ENCODE measurements at regions not wholly inside any gene's neighbourhood (a gene's known extent, or its start where the extent isn't known, plus 50 kb on each side); places are given as distances from the start of the nearest gene placed in this dataset.

DNA sequence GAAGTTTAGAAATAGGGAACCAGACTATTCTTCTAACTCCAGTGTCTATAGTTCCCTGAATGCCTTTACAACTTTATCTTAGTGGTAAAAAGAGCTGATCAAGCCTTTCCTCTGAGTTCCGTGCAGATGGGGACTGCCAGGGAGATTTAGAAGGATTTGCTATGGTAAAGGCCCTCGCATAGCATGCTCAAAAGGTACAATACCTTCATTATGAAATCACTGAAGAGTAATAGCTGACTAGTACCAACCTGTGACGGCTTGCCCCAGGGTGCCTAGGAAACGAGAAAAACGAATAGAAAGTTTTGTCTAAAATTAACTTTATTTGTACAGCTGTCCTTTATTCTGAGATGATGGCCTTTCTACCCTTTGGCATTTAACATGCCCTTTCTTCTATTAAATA, 150.1 kb upstream of the ARHGAP42 start:
- no peak for DNase-seq

DNA sequence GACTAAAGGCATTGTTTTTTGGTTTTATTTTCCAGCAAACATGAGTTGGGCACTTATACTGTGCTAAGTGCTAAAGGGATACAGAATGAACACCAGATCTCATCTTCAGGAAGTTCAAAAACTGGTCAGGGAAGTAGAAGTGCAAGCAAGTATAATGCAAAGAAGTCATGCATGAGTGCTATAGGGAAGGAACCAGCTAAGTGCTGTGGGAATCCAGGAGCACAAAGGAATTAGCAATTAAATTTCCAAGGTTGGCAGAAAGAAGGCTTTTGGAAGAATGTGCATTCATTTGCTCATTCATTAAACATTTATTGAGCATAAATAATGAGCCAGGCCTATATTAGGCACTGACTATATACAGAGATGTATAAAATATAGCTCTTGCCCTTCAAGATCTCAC, 143.7 kb upstream of the ARHGAP42 start:
- DNase-seq, result no peak

DNA sequence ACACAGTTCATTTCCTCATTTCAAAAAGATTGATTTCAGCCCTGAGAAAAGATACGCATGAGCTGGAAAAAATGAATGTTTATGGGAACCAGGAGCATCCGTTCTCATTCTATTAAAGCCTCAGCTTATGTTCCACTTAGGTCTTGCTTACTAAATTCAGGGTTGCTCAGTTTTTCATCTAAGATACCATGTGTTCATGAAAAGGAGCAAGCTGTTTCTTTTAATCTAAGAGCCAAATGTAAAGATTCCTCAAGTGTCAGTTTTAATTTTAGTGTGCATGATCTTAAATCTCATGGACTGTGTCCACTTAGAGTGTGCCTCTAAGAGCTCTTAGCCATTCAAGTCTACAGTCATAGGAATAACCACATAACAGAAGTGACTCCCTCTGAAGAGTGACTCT, 141.5 kb upstream of the ARHGAP42 start:
- no peak for DNase-seq

DNA sequence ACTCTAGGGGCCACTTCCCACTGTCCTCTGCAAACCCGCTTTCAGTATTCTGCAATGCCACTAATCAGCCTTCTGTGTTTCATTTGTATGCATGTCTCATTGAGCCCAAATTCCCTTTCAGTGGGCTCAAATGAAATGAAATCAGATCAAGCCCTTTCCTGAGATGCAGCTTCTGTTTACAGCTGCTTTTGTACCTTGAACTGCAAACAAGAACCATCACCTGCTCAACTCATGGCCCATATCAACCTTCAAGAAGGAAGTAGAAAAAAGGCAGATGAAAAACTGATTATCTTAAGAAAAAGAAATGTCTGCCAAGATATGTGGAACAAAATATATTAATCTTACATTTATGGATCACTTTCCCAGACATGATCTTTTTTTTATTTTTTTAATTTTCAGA, 141.1 kb upstream of the ARHGAP42 start:
- no peak for DNase-seq

DNA sequence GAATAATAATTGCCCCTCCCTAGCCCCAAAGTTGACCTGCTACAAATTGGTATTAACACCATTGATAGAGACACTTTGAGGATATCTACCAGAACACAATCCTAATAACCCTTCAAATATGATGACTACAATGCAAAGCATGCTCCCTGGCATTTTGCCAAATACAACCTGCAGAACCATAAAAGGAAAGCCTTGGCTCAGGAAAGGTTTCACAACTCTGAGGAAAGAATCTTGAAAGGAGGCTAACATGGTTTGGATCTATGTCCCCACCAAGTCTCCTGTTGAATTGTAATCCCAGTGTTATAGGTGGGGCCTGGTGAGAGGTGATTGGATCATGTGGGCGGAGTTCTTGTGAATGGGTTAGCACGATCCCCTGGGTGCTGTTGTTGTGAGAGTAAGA, 140.4 kb upstream of the ARHGAP42 start:
- peak; percentile 77 for DNase-seq

DNA sequence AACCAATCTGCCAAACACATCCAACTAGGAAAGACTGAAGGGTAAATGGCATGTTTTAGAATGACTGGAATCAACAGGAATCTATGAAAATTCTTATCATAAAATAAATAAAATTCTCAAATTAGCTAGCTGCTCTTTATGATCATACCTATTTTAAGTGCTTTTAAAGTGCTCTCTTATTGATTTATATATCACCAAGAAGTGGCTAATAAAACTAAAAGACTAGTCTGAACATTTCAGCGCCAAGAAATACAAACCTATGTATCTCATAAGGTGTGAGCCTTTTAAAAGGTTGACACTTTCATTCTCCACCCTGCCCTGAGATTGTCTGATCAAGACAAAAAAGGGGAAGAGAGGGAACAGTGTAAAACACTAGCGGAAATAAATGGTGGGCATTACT, 136.8 kb upstream of the ARHGAP42 start:
- DNase-seq, result no peak

DNA sequence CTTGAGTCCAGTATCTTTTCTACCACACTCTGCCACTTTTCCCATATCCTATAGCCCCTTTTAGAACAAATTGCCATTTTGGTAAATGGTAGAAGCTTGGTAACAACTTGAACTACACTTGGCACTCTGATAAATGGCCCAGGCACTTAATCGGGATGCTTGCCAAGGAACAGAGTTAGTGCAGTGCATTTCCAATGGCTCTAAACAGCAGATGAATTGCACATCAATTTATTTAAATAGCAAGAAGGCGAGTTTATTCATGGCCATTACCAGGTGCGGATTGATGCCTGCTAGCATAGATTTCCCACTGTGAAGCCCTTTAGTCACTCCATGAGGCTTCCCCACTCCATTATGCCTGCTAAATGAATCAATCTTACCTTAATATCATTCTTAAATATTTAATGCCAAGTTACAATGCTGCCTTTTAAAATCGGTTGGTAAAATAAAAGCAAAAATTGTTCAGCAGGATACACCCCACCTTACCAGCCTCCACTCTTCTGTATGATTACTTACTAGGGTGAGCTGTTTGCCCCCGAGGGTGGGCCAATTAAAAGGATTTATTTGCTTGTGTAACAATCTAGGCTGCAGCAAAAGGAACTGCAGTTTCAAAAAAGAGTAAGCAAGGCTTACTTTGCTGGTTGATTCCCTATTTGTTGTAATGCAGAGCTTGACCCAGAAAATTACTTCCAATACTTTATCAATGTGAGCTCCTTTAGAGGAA, 136.0 kb upstream of the ARHGAP42 start:
- DNase-seq, result no peak

DNA sequence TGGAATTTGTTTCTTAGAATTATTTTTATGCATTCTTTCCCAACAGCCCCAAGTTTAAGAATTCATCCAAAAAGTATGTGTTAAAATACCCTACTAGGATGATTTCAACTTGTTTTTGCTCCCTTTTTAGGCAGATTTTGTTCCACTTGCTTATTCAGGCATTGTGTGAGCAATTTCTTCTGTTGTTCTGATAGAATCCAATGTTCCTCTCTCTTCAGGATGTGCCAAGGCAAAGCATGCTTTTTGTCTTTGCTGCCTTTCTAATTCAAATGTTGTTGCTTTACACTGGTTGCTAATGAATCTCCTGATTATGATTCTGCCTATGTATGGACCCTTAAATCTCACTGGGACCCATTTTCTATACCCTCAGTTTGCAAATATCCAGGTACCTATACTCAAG, 131.2 kb upstream of the ARHGAP42 start:
- DNase-seq, result no peak

DNA sequence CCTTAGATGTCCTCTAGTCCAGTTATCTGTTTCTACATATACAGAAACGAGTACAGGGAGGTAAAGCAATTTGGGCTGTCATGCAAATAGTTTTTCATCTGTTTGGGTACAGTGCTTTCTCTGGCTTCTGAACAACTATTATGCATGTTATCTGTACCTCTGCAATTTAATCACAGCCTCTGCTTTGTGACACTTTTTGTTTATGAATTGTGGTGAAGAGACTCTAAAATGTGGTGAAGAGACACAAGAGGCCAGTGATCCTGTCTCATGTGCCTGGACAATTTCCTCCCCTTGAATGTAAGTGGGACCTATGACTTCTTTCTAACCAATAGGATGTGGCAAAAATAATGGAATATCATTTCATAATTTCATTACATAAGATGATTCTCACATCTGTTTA, 130.3 kb upstream of the ARHGAP42 start:
- DNase-seq, result no peak

DNA sequence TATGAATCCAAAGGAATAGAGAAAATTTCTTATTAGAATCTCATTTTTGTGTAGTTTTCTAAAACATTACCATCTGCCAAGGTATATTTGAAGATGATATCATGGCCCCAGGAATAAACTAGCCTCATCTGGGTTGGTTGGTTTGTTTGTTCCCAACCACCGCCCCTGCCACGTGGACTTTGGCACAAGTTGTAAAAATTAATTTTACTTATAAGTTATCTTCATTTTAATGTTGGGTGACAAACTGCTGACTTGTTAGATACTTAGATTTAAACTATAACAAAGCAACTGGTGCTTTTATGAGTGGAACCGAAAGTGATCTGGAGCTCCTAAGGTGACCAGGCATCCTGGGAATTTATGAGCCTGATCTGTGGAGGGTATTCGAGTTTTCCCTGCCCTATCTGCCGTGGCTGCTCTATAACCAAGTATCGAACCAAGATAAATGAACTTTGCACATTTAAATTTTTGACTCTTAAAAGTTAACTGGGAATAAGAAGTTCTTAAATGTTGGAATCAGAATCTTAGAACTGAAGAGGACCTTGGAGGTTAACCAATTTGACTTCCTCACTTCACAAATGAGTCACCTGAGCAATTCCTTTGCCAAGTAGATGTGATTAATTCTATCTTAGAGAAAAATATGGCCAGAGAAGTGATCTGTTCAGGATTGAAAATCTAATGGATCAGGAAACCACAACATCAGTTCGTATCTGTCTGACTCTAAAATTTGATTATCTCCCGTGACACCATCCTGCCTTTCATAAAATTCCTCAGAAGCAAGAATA, 129.1 kb upstream of the ARHGAP42 start:
- peak; percentile 39 for DNase-seq

DNA sequence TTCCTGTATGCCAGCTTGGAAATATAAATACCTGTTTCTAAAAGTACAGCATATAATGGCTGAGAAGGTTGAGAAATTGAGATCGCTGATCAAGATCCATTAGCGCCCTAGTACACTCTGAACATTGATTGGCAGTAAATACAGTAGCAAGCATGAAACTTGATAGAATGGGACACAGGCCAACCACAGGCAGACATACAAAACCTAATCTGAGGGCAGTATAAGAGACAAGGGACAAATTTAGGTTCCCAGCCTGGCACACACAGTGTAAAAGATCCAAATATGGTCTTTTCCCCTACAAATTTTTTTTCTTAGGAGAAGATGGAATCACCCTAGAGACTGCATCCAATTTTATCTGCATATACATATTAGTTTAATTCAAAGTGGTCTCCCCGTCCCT, 126.5 kb upstream of the ARHGAP42 start:
- DNase-seq, result no peak

DNA sequence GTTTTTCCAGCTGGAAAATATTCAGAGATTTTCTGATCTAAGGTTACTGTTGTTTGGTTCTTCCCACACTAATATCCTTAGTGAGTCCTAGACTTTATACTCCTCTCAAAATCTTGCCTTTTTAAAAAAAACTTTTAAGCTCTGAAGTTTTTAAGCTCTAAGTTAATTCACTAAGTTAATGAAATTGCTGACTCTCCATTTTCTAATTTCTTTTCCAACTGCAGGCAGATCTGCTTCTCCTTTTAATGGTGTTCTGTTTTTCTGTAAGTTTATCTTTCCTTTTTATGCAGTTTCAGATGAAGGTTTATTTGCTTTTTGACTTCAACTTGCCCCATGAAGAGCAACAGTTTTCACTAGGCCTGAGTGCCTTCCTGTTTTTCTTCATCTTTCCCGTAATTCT, 125.8 kb upstream of the ARHGAP42 start:
- DNase-seq, result peak; percentile 27

DNA sequence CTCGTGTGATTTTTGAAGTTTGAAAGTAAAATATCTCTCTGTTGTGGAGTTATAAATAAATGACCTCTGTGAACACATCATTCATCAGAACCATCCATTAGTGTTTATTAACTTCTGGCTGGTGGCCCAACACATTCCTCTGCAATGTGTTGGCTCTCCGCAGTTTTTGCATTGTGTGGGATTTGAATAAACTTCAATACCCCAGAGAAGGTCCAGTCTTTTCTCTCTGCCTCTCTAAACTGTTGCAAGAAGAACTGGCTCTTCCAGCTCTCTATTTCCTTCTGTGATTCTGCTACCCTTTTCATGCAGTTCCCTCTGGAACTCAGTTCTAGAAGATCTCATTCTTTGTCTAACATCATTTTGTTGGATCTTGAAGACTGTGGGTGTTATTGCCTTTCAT, 125.0 kb upstream of the ARHGAP42 start:
- peak; percentile 70 for DNase-seq

DNA sequence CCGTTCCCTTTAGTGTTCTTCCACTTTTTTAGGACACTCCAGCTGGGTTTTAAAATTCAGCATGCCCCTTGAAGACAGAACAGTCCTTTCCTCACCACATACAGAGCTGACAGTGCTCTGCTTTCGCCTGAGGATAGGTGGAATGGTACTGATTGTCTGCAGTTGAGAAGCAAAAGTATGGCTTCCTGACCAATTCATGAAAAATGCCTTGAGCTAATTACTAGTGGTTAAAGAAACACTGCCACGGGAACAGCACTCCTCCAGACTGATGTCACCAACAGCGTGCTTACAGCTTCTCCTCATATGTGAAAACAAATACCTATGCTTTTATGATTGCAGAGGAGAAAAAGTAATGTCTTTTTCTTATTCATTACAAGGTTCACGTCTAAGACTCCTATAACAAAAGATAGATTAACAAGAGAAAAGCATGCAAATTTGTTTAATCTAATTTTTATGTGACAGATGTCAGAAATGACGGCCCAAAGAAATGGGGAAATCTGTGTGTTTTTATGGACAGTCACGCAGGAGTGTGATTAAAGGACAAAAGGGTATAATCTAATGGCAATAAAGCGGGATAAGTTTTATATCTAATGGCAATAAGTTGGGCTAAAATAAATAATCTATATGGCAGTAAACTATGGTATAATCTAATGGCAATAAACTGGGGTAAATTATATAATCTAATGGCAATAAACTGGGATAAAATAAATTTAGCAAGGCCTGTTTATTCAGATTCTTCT, 123.4 kb upstream of the ARHGAP42 start:
- no peak for DNase-seq

DNA sequence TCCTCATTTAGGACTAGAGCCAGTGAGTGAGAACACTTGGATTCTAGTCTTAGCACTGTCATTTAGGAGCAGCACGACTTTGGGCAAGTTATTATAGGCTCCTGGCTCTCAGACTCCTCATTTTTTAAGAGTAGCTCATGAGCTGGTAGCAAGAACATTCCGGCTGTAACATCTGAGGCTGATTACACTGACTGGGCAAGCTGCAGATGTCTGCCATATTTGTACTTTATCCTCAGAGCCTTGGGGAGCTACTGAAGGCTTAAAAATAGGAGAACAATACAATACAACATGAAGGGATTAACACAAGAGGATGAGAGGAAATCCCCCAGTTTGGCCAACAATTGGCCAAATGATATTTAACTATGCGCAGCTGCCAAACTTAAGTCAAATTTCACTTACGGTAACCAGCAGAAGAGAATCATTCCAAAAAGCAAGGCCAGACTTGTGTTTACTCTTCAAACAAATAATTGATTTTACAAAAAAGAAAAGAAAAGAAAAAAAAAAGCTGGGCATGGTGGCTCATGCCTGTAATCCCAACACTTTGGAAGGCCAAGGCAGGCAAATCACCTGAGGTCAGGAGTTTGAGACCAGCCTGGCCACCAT, 113.1 kb upstream of the ARHGAP42 start:
- no peak for DNase-seq

DNA sequence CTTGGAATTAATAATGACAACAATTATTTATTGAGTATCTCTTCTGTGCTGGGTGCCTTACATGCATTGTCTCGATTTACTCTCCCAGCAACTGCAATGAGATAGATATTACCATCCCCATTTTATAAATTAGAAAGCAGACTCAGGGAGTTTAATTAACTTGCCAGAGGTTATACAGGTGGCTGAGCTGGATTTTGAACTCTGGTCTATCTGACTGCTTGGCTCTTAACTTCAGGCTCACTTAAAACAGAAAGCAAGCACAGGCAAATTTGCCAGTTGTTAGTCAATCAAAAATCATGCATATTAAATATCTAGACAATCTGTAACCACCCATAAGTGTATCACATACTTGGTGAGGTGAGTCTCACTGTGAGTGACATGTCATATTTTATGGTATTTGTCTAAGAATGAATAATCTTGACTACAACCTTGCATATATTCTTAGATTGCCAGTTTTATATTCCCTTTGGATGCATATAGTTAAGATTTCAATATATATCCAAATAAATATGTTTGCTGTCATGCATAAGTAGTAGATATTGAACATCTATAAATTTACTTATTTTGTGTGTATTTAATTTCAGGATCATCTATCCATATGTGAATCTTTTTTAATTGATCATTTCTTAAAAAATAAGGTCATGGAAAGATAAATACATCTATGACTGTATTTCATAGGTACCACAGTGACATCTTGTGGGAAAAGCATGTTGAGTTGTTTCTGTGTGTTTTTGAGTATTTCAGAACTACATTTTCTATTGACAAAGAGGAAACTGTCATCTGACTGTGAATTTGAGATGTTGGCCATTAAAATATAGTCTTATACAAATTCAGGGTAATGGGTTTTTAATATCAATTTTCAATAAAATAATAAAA, 112.0 kb upstream of the ARHGAP42 start:
- DNase-seq, result no peak

DNA sequence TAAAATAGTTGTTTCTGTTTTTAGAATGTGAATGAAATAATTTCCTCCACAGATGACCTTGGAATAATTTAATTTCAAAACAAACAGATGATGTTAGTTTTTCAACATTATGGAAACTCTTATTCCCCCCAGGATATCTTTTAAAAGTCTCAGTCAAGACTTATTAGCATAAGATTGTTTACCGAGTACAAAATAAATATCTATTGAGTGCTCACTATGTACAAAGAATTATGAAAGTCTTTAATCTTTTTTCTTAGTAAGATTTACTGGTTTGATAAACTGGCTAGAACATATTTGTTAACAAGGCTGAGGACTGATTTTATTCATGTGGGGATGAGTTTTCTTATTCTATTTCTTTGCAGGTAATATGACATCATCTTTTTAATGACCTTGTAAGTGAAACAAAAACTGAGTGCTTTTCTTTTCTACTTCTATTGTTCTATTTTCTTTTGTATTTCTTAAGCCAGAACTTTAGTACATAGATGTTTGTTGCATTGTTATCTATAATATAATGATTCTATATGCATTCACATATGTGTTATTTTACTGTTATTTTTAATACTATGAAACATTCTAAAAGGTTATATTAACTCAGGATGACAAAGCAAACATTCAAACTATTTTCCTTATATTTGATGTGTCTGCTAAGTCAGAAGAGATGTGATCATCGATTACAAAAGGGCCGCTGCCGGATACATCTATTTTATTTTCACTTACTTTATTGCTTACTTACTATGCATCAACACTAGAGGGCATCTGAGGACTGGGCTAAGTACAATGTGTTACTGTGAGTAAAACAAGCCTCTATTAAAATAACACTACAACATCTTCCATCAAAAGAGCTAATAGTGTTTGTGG, 111.0 kb upstream of the ARHGAP42 start:
- no peak for DNase-seq

DNA sequence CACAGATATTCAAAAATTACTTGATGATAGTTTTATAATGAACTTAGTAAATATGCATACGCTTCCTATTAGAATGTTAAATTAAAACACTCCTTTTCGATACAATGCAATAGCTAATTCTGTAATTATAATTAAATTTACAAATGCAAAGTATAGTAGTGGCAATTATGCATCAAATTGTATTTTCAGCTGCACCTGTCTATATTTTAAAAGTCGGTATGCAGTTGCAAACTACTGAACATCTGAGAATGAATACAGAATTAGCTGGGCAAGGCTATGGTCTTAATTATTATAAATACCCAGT, 110.4 kb upstream of the ARHGAP42 start:
- DNase-seq, result no peak

DNA sequence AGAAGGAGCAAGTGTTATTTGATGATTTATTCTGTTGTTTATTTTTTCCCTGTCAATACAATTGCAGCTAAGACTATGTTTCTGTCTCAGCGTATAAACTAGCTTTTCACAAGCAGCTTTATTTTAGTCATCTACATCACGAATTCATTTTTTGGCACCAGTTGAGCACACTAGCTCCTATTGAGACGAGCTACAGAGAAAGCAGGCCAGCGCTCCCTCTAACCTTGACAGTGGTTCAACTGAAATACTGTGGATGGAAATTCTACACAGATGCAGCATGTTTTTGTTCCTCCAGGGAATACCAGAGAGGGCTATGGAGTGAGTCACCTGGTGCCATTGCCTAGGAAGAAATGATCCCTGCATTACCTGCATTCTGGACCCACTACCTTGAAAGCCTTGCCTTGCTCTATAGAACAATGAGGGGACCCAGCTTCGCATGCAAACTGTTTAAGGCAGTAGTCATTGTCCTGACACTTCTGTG, 108.2 kb upstream of the ARHGAP42 start:
- peak; percentile 61 for DNase-seq

DNA sequence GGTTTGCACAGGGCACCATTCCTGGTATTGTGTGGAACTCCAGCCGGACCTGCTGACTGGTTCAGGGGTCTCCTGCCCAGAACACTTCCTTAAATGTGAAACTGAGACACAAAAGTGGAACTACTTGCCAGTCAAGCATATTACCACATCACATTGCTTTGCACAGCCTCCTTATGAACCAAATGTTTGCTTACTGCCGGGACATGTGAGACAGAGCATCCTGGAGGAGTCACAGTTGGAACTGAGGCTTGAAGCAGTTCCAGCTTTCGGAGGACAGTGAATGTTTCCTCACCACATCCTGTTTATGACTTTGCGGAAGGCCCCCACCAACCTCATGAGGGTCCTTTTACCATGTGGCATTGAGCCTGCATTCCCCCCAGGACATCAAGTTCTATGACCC, 105.8 kb upstream of the ARHGAP42 start:
- no peak for DNase-seq

DNA sequence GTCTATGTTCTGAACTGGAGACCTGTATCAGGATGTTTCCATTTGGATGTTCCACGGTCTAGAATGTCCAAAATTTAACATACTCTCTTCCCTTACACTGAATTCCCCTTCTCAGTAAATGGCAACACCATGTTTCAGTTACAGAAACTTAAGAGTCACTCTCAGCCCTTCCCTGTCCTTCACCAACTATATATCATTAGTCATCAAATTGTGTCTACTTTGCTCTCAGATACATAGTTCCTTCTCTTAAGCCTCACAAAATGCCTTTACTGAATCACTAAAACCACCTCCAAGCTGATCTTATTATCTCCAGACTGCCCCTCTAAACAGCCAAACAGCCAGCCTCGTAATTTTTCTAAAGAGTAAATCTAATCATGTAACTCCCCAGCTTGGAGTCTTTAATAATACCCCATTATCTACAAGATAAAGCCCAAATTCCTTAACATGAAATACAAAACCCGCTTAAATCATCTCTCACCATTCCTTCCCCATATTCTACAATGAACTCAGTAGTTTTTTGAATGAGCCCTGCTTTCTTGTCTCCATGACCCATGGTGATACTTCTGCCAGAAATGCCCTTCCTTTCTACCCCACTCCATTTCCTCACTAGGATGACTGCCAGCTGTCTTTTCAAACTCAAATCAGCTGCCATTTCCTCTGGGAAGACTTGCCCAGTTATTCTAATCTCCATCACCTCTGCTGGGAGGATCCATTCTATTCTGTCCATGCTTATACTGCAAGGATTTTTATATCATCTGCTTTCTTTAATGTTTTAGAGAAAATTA, 102.7 kb upstream of the ARHGAP42 start:
- peak; percentile 25 for DNase-seq
